ENCODE measurements at regions not wholly inside any gene's neighbourhood (a gene's known extent, or its start where the extent isn't known, plus 50 kb on each side); places are given as distances from the start of the nearest gene placed in this dataset.
"Not testable (repeated sequence)": the region's sequence is repeated elsewhere in the genome, so short reads cannot be mapped to it uniquely, and the experiment has no call there.

GRCh38 chr10:130936851-130937250 is 374.7 kb downstream of the TCERG1L start:
- H3K4me2 ChIP-seq: no peak overlapping the region
- H3K79me2 ChIP-seq (ENCODE audit: insufficient read depth, low read depth): no peaks in the 10 kb centered on the region
- H3K4me3 ChIP-seq (IDR thresholded peaks at IDR 0.05; ENCODE audit: insufficient read depth, low read depth, low read length): no peak overlapping the region
- no peaks in the 10 kb centered on the region for H4K20me1 ChIP-seq (ENCODE audit: insufficient read depth)
- H2AFZ ChIP-seq (ENCODE audit: low read depth): no peak overlapping the region
- H3K27me3 ChIP-seq (ENCODE audit: insufficient read depth, low read depth): no peaks in the 10 kb centered on the region; the same call in 1 of the 2 replicates
- no peaks in the 10 kb centered on the region for H3K4me1 ChIP-seq (ENCODE audit: low read depth, poor library complexity, severe bottlenecking)
- TF ChIP-seq, protein P1, sequence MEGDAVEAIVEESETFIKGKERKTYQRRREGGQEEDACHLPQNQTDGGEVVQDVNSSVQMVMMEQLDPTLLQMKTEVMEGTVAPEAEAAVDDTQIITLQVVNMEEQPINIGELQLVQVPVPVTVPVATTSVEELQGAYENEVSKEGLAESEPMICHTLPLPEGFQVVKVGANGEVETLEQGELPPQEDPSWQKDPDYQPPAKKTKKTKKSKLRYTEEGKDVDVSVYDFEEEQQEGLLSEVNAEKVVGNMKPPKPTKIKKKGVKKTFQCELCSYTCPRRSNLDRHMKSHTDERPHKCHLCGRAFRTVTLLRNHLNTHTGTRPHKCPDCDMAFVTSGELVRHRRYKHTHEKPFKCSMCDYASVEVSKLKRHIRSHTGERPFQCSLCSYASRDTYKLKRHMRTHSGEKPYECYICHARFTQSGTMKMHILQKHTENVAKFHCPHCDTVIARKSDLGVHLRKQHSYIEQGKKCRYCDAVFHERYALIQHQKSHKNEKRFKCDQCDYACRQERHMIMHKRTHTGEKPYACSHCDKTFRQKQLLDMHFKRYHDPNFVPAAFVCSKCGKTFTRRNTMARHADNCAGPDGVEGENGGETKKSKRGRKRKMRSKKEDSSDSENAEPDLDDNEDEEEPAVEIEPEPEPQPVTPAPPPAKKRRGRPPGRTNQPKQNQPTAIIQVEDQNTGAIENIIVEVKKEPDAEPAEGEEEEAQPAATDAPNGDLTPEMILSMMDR (conservative IDR thresholded peaks at IDR 0.05; ENCODE audit: low read depth, low read length): no peak
- no peaks in the 10 kb centered on the region for H3K36me3 ChIP-seq (ENCODE audit: insufficient read depth)
- H3K27ac ChIP-seq: no peak overlapping the region
- no peak overlapping the region for H3K9ac ChIP-seq

- TF ChIP-seq, protein P1 (conservative IDR thresholded peaks at IDR 0.05; ENCODE audit: low read depth, low read length): no peak
- H3K27ac ChIP-seq: no peak overlapping the region
- H3K27me3 ChIP-seq (ENCODE audit: insufficient read depth, low read depth): no peaks in the 10 kb centered on the region; the same call in 1 of the 2 replicates
- no peak overlapping the region for H3K4me2 ChIP-seq
- H3K9ac ChIP-seq: no peak overlapping the region
- H3K4me1 ChIP-seq (ENCODE audit: low read depth, poor library complexity, severe bottlenecking): no peaks in the 10 kb centered on the region
- no peaks in the 10 kb centered on the region for H4K20me1 ChIP-seq (ENCODE audit: insufficient read depth)
- H3K36me3 ChIP-seq (ENCODE audit: insufficient read depth): no peaks in the 10 kb centered on the region
- H3K79me2 ChIP-seq (ENCODE audit: insufficient read depth, low read depth): no peaks in the 10 kb centered on the region
- no peak overlapping the region for H2AFZ ChIP-seq (ENCODE audit: low read depth)
- H3K4me3 ChIP-seq (IDR thresholded peaks at IDR 0.05; ENCODE audit: insufficient read depth, low read depth, low read length): no peak overlapping the region
These were observed 373.5 kb downstream of the TCERG1L start for GRCh38 chr10:130938051-130938450.

DNA sequence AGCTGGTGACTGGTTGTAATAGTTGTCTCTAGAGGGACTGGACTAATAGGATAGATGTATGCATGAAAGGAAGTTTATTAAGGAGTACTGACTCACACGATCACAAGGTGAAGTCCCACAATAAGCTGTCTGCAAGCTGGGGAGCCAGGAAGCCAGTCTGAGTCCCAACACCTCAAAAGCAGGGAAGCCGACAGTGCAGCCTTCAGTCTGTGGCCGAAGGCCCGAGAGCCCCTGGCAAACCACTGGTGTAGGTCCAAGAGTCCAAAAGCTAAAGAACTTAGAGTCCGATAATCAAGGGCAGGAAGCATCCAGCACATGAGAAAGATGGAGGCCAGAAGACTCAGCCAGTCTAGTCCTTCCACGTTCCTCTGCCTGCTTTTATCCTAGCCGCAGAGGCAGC is 372.6 kb downstream of the TCERG1L start:
- H3K4me2 ChIP-seq; H2AFZ ChIP-seq (ENCODE audit: low read depth); H3K79me2 ChIP-seq (ENCODE audit: insufficient read depth, low read depth); H3K4me1 ChIP-seq (ENCODE audit: low read depth, poor library complexity, severe bottlenecking); H3K9ac ChIP-seq; H3K36me3 ChIP-seq (ENCODE audit: insufficient read depth); H3K27ac ChIP-seq; H3K4me3 ChIP-seq (IDR thresholded peaks at IDR 0.05; ENCODE audit: insufficient read depth, low read depth, low read length); H4K20me1 ChIP-seq (ENCODE audit: insufficient read depth); H3K27me3 ChIP-seq (ENCODE audit: insufficient read depth, low read depth): not testable (repeated sequence)

DNA sequence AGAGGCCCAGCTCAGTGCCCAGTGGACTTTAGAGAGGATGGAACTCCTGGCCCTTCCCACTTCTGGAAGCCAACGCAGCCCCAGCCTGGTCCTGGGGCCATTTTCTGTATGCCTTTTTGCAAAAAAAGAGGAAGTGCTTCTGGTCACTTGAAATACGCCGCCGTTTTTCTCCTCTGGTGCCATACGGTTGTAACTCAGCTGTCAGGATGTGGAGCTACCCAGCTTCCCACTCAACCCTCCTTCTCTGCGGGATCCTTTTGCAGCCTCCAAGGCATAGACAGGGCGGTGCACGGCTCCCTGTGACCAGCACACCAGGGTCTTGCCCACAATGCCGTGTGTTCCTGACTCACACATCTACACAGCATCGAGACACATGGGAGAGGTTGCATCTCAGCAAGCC is 369.6 kb downstream of the TCERG1L start:
- Histone ChIP-seq H3K4me2 (no peak overlapping the region), H3K4me3 (IDR thresholded peaks at IDR 0.05; ENCODE audit: insufficient read depth, low read depth, low read length) (no peak overlapping the region), H3K4me1 (ENCODE audit: low read depth, poor library complexity, severe bottlenecking) (no peaks in the 10 kb centered on the region), H2AFZ (ENCODE audit: low read depth) (no peak overlapping the region), H3K9ac (no peak overlapping the region), H3K36me3 (ENCODE audit: insufficient read depth) (no peaks in the 10 kb centered on the region), H3K79me2 (ENCODE audit: insufficient read depth, low read depth) (no peaks in the 10 kb centered on the region), H4K20me1 (ENCODE audit: insufficient read depth) (no peaks in the 10 kb centered on the region), H3K27me3 (ENCODE audit: insufficient read depth, low read depth) (no peaks in the 10 kb centered on the region; the same call in 1 of the 2 replicates), H3K27ac (no peak overlapping the region)
- TF ChIP-seq, protein P1 (conservative IDR thresholded peaks at IDR 0.05; ENCODE audit: low read depth, low read length): no peak

GRCh38 chr10:130952086-130952485 is 359.4 kb downstream of the TCERG1L start:
- Histone ChIP-seq H3K9ac (no peak overlapping the region), H3K36me3 (ENCODE audit: insufficient read depth) (no peaks in the 10 kb centered on the region), H3K79me2 (ENCODE audit: insufficient read depth, low read depth) (no peaks in the 10 kb centered on the region), H3K4me1 (ENCODE audit: low read depth, poor library complexity, severe bottlenecking) (no peaks in the 10 kb centered on the region), H3K27ac (no peak overlapping the region), H3K4me2 (no peak overlapping the region), H3K4me3 (IDR thresholded peaks at IDR 0.05; ENCODE audit: insufficient read depth, low read depth, low read length) (no peak overlapping the region), H4K20me1 (ENCODE audit: insufficient read depth) (no peaks in the 10 kb centered on the region), H2AFZ (ENCODE audit: low read depth) (no peak overlapping the region), H3K27me3 (ENCODE audit: insufficient read depth, low read depth) (no peaks in the 10 kb centered on the region)
- TF ChIP-seq, protein P1 (conservative IDR thresholded peaks at IDR 0.05; ENCODE audit: low read depth, low read length): no peak

Measured in KMS-11 (cell line).